HL-60 (cell line): ENCODE measurements at regions not wholly inside any gene's neighbourhood (a gene's known extent, or its start where the extent isn't known, plus 50 kb on each side); places are given as distances from the start of the nearest gene placed in this dataset.

ENCODE experiments used
- POLR2AphosphoS5 ChIP-seq: IDR thresholded peaks from 2 replicates; pipeline ENCODE4 v1.6.1; 2012; ENCODE audit warnings: low read depth
- TF ChIP-seq, protein P1 (sequence below): IDR thresholded peaks from one replicate; pipeline ENCODE4 v1.5.1; 2011; ENCODE audit warnings: low read length, control low read depth, inconsistent platforms; ENCODE audit not compliant: insufficient read depth

DNA sequence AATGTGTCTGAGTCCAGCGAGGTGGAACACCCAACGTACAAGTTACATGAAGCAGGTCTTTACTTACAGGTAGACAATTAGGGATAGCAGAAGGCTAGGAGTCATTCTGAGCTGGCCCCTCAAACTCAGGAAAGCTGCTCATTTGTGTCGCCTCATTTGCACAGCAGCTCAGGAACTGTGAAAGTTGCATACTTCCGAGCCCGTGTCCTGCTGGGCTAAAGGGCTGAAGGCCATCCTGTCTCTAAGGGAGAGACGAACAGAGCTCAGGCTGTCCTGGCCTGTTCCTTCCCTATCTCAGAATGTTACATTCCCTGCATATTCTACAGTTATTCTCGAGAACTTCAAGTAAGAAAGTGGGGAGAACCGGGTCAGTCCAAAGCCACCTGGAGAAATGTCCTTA is 99.0 kb downstream of the FAM124B start:
- TF ChIP-seq, protein P1, sequence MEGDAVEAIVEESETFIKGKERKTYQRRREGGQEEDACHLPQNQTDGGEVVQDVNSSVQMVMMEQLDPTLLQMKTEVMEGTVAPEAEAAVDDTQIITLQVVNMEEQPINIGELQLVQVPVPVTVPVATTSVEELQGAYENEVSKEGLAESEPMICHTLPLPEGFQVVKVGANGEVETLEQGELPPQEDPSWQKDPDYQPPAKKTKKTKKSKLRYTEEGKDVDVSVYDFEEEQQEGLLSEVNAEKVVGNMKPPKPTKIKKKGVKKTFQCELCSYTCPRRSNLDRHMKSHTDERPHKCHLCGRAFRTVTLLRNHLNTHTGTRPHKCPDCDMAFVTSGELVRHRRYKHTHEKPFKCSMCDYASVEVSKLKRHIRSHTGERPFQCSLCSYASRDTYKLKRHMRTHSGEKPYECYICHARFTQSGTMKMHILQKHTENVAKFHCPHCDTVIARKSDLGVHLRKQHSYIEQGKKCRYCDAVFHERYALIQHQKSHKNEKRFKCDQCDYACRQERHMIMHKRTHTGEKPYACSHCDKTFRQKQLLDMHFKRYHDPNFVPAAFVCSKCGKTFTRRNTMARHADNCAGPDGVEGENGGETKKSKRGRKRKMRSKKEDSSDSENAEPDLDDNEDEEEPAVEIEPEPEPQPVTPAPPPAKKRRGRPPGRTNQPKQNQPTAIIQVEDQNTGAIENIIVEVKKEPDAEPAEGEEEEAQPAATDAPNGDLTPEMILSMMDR, result no peak
- no peak for TF ChIP-seq POLR2AphosphoS5
